Right ventricle myocardium superior (tissue), 1 donor: ENCODE measurements at regions not wholly inside any gene's neighbourhood (a gene's known extent, or its start where the extent isn't known, plus 50 kb on each side); places are given as distances from the start of the nearest gene placed in this dataset.
"Not testable (repeated sequence)": the region's sequence is repeated elsewhere in the genome, so short reads cannot be mapped to it uniquely, and the experiment has no call there.

Source experiments
- ATAC-seq: fragments of 200-7000 bp; cut with Tn5 transposase; one replicate; pipeline ENCODE4 v1.9.1; 2020; ENCODE audit warnings: mild to moderate bottlenecking; ENCODE audit not compliant: poor library complexity
- DNase-seq: peaks from one replicate; pipeline ENCODE4 v3.0.0-alpha.2; 2020
- intact Hi-C: fragments of 100-400 bp; cut with DNase I; formaldehyde crosslinking; loops from one replicate; pipeline ENCODE4 v1.11.2; 2022
- donor health status: DM: no; HTN: yes; CAD: no; lungs with severe emphysema.

- intact Hi-C loops, result no loop called here
- no peak for DNase-seq
- no peak for ATAC-seq
Observed at GRCh38 chr2:185337033-185337432, 401.6 kb upstream of the FSIP2 start.

- intact Hi-C loops, result no loop called here
- no peak for ATAC-seq
Observed at GRCh38 chr2:185338104-185338503, 400.5 kb upstream of the FSIP2 start.

GRCh38 chr2:185347445-185347844 is 391.2 kb upstream of the FSIP2 start:
- intact Hi-C loops, result no loop called here
- ATAC-seq (no peak), DNase-seq (no peak)

More at GRCh38 chr2:185338104-185338503, 400.5 kb upstream of the FSIP2 start:
- no peak for DNase-seq

GRCh38 chr2:185360776-185361175 is 377.8 kb upstream of the FSIP2 start:
- intact Hi-C loops, result no loop called here
- ATAC-seq (no peak), DNase-seq (no peak)

- intact Hi-C loops, result no loop called here
- DNase-seq, result no peak
- no peak for ATAC-seq
Observed at GRCh38 chr2:185372188-185372587, 366.4 kb upstream of the FSIP2 start.

- ATAC-seq (no peak), DNase-seq (no peak)
- intact Hi-C loops, result no loop called here
Observed at GRCh38 chr2:185373229-185373628, 365.4 kb upstream of the FSIP2 start.

- no peak for ATAC-seq
- no peak for DNase-seq
Observed at GRCh38 chr2:185374878-185375277, 363.7 kb upstream of the FSIP2 start.

GRCh38 chr2:185375731-185376130 is 362.9 kb upstream of the FSIP2 start:
- no peak for DNase-seq
- intact Hi-C loops, result no loop called here

More at GRCh38 chr2:185374878-185375277, 363.7 kb upstream of the FSIP2 start:
- intact Hi-C loops, result no loop called here

GRCh38 chr2:185381631-185382030 is 357.0 kb upstream of the FSIP2 start:
- no peak for DNase-seq
- intact Hi-C loops, result no loop called here
- no peak for ATAC-seq

More at GRCh38 chr2:185375731-185376130, 362.9 kb upstream of the FSIP2 start:
- no peak for ATAC-seq

GRCh38 chr2:185384822-185385560 is 353.6 kb upstream of the FSIP2 start:
- ATAC-seq, result no peak
- DNase-seq, result no peak
- intact Hi-C loops, result no loop called here

GRCh38 chr2:185388226-185388625 is 350.4 kb upstream of the FSIP2 start:
- ATAC-seq, result no peak
- no peak for DNase-seq
- intact Hi-C loops, result no loop called here

GRCh38 chr2:185391543-185391942 is 347.1 kb upstream of the FSIP2 start:
- intact Hi-C loops, result no loop called here
- DNase-seq (no peak), ATAC-seq (no peak)

GRCh38 chr2:185393091-185393490 is 345.5 kb upstream of the FSIP2 start:
- DNase-seq, result no peak
- intact Hi-C loops, result no loop called here
- ATAC-seq, result no peak

GRCh38 chr2:185402474-185402873 is 336.1 kb upstream of the FSIP2 start:
- no peak for DNase-seq
- intact Hi-C loops, result no loop called here
- ATAC-seq, result no peak

GRCh38 chr2:185404578-185404977 is 334.0 kb upstream of the FSIP2 start:
- ATAC-seq, result no peak
- intact Hi-C loops, result no loop called here
- DNase-seq, result no peak

GRCh38 chr2:185417111-185417510 is 321.5 kb upstream of the FSIP2 start:
- intact Hi-C loops, result no loop called here
- ATAC-seq (no peak), DNase-seq (no peak)

GRCh38 chr2:185417688-185418087 is 320.9 kb upstream of the FSIP2 start:
- ATAC-seq (no peak), DNase-seq (no peak)
- intact Hi-C loops, result no loop called here

- ATAC-seq, intact Hi-C loops: not testable (repeated sequence)
- peak; percentile 37 for DNase-seq
Observed at GRCh38 chr2:185424958-185425629, 313.5 kb upstream of the FSIP2 start.

GRCh38 chr2:185428000-185428399 is 310.6 kb upstream of the FSIP2 start:
- intact Hi-C loops, result no loop called here
- ATAC-seq (no peak), DNase-seq (no peak)

- ATAC-seq (no peak), DNase-seq (no peak)
- intact Hi-C loops, result no loop called here
Observed at GRCh38 chr2:185433824-185434223, 304.8 kb upstream of the FSIP2 start.
